HG03378 (cell line): ENCODE measurements at regions not wholly inside any gene's neighbourhood (a gene's known extent, or its start where the extent isn't known, plus 50 kb on each side); places are given as distances from the start of the nearest gene placed in this dataset.

ENCODE experiments used
- ATAC-seq: cut with Tn5 transposase; IDR thresholded peaks from one replicate; pipeline ENCODE4 v1.9.1; 2021; ENCODE audit warnings: mild to moderate bottlenecking, moderate library complexity; ENCODE audit not compliant: unreplicated experiment

GRCh38 chr6:10250655-10251220 lies 164.1 kb downstream of the TFAP2A start:
- ATAC-seq: no peak

- ATAC-seq: no peak
Measured at GRCh38 chr6:10248378-10248843, 166.5 kb downstream of the TFAP2A start.

DNA sequence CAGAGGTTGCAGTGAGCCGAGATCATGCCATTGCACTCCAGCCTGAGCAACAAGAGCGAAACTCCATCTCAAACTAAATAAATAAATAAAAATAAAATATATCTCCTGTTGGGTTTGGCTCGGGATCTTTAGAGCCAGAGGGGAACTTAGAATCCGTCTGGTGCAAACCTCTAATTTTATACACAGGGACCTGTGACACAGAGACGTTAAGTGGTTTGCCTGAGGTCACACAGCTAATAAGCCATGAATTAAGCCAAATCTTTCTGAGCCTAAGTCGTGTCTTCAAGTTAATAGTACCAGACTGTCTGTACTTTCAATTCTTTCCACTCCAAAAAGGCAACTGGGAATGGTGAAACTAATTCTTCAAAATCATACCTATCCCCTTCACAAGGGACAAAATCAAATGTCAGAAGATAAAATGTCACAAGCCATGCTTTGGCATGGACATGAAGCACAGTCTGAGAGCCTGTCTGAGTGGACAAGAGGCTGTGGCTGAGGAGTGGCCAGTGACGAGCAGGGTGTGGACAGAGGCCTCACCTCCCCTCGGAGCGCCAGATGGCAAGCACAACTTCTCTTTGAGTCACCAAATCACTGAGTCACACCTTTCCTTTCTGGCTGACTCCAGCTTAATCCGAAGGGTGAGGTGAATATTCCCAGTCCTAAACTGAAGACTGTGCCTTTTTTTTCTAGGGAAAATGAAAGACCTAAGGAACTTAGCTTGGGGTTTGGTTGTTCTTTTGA lies 177.4 kb downstream of the TFAP2A start:
- no peak for ATAC-seq

DNA sequence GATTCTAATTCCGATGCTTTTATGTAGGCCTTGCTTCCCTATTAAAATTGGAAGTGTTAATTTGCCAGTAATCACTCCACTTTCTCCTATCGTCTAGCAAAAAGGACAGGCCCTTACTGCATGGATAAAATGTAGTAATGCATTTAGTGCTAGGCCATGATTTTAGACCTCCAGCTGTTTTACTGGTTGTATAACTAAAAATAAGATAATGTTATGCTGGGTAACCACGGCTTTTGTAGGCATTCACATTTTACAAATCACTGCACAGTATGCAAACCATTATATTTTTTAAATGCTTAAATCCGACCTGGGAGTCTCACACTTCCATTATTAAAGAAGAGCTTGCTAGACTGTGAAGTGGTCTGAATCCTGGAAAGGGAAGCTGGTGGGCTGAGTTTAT lies 179.5 kb downstream of the TFAP2A start:
- no peak for ATAC-seq

- no peak for ATAC-seq
Measured at GRCh38 chr6:10230531-10230930, 184.3 kb downstream of the TFAP2A start.

GRCh38 chr6:10223841-10224240 lies 191.0 kb downstream of the TFAP2A start:
- no peak for ATAC-seq

GRCh38 chr6:10221178-10221577 lies 193.7 kb downstream of the TFAP2A start:
- no peak for ATAC-seq

- no peak for ATAC-seq
Measured at GRCh38 chr6:10219510-10219909, 195.4 kb downstream of the TFAP2A start.

DNA sequence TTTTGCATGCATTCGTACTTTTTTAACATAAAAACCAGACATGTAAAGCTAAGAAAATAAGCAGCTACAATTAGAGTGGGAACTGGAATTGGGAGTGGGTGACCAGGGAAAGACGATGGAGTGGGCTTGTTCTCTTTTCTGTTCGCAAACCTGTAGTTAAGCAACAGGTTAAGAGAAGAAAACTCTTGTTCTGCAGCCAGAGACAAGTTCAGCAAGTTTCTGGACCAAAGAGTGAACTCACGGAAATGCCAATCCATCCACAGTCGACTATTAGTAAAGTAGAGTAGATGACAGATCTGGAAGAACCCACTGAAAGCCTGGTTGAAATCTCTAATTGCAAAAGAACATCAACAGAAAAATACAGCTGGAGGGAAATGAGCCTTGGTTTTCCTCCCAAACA lies 197.8 kb downstream of the TFAP2A start:
- ATAC-seq: no peak

DNA sequence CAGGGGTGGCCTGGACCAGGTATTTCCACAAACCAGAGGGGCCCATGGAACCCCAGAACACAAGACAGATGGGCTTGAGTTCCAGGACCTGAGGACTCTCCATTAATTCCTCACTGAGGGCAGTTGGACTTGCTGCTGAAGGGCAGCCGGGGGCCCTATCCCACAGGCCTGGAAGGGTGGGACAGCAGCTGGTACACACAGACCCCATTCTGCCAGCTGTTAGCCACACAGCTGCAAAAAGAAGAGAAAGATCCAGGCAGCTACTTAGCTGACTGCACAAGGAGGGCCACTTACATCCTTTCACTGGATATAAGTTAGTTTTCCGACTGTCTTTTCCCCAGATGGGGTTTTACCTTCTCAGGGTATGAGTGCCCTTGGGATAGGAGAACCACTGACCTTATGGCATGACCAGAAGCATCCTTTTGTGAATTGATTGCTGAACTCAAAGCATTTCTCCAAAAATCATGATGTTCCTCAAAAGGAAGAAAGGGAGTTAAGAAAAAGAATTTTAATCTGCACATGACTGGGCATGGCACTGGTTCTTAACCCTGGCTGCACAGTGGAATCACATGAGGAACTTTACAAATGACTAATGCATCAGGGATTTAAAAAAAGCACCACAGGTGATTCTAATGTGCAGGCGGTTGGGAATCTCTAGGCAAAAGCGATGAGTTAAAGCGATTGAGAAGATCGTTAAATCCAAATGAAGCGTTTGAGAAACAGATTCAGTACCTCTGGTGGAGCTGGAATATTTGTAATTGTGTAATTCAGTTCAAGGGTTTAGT lies 199.4 kb downstream of the TFAP2A start:
- ATAC-seq: no peak

DNA sequence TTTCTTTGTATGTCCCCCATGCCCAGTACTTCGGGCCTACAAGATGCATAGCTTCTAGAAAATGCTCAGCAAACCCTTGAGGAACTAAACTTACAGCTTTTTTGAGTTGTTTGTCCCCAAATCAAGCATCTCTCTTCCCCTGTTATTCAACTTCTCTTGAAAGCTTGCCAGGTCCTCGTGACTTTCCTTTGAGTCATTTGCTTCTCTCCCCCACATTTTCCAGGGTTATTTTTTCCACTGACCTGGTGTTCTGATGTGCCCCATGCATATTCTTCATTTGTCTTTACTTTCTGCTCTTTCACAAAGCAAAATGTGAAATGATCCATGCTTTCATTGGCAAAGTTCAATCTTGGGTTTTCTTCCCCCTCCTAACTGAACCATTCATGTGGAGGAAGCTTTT lies 204.8 kb downstream of the TFAP2A start:
- ATAC-seq: no peak

- peak; percentile 71 for ATAC-seq
Measured at GRCh38 chr6:10205892-10206291, 209.0 kb downstream of the TFAP2A start.

DNA sequence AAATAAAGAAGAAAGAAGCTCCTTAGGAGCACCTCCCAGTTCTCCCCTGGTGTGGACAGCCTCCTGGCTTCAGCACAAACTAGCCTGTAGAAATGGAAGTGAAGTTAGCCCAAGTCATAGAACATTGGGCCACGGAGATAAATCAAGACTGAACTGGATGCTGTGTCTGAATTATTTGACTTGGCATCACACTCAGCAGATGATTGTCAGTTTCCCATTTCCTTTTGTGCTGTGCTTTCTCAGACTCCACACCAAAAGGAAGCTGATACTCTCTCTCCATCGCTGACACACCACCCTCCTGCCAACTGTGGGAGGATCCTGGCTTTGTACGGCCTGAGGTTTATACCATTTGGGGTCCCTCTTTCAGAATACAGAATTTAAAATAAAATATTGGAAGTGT lies 209.8 kb downstream of the TFAP2A start:
- ATAC-seq: no peak

DNA sequence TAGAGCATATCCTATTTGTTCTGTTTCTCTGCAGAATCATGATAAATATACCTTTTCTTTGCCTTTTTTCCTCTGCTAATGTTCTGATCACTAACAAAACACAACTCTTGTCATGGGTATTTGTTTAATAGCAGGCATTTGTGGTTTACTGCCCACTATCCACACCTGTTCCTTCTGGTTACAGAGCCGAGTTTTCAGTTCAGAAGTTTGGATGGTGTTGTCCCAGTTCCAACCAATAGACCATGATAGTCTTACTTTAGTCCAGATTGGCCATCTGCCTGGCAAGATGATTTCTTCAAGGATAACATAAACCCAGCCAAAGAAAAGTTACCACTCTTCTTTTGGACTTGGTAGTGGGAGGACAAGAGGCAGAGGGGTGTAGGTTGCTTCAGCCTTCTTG lies 211.2 kb downstream of the TFAP2A start:
- no peak for ATAC-seq

DNA sequence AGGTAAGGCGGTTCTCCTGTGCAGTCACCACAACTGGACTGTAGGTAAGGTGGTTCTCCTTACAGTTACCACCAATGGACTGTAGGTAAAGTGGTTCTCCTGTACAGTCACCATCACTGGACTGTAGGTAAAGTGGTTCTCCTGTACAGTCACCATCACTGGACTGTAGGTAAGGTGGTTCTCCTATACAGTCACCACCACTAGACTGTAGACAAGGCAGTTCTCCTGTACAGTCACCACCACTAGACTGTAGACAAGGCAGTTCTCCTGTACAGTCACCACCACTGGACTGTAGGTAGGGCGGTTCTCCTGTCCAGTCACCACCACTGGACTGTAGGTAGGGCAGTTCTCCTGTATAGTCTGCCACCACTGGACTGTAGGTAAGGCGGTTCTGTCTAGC lies 212.3 kb downstream of the TFAP2A start:
- no peak for ATAC-seq

DNA sequence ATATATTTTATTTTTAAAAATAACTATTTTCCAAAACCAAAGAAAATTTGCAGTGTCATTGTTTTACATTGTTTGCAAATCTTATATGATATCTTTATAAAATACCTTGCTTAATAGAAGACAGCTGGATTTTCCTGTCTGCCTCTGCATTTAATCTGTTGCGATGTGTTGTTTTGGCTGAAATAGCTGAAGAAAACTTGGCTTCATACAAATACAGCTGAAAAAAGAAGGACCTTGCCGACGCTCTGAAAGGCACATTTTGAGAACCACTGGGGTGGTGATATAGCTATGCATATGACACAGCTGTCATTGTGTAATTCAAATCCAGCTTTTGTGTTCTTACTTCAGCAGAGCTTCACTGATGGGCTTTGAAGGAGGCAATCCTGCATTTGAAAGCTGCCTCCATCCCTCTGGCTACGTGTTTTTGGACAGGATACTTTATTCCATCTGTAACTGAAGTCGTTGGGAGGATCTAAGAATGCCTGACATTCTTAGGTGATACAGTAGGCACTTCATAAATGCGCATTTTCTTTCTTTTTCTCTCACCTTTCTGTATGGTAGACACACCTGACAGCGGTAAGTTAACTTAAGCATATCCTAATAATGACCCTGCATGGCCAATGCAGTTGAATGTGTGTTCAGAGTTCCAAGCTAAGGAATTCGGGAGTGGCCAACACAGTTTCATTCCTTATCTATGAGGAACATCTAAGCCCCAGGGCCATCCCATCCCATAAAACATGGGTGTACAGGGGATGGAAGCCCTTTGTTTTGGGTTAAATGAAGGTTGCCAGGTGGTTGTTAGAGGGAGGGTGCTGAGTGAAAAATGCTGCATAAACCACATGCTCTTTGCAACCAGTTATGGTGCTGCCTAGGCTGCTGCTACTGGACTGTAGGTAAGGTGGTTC lies 213.0 kb downstream of the TFAP2A start:
- no peak for ATAC-seq

GRCh38 chr6:10196090-10196489 lies 218.8 kb downstream of the TFAP2A start:
- no peak for ATAC-seq

DNA sequence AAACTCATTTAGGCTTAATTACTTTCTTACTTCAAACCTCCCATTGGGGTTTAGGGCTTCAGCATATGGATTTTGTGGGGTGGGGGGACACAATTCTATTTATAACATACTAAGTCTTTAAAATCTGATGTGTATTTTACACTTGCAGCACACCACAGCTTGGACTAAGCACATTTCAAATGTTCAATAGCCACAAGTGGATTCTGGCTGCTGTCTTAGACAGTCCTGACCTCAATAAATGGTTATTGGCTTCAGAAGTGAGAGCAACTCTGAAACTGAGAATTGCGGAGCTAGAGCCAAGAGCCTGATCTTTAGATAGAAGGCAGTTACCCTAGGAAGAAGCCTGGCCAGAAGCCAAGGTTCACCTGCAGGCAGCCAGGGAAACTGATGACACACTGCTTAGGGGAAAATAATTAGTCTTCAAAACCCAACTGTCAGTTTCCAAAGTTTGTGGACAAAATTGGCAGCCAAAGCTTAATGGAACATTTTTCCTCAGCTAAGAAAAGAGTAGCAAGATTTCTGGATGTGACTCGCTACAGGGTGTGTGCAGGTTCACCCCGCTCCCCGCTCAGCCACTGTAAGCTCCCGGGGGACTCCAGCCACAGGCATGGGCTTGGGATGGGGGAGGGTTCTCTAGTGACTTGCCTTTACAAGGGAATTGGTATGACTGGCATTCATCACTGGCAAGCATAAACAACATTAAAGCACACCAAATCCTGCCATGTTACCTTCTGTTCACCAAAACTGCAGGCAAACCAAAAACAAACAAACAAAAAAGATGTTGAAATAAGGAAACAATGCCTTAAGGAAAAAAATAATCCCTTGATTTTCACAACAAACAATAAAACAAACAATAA lies 219.8 kb downstream of the TFAP2A start:
- ATAC-seq: no peak

- no peak for ATAC-seq
Measured at GRCh38 chr6:10193321-10193720, 221.6 kb downstream of the TFAP2A start.

- ATAC-seq: no peak
Measured at GRCh38 chr6:10190042-10190441, 224.8 kb downstream of the TFAP2A start.
